ENCODE measurements at regions not wholly inside any gene's neighbourhood (a gene's known extent, or its start where the extent isn't known, plus 50 kb on each side); places are given as distances from the start of the nearest gene placed in this dataset.

GRCh38 chr6:23905133-23905815 is 220.7 kb upstream of the NRSN1 start:
- Histone ChIP-seq H4K20me1 (ENCODE audit: insufficient read depth, low read length, poor library complexity, severe bottlenecking) (no peaks in the 10 kb centered on the region), H2AFZ (ENCODE audit: low read length) (no peak overlapping the region), H3K4me3 (ENCODE audit: low read length, poor library complexity, severe bottlenecking) (no peak overlapping the region)

GRCh38 chr6:23910420-23910819 is 215.6 kb upstream of the NRSN1 start:
- TF ChIP-seq CTCF (conservative IDR thresholded peaks at IDR 0.05; ENCODE audit: low read length) (no peak), EZH2phosphoT487 (IDR thresholded peaks at IDR 0.05; ENCODE audit: borderline replicate concordance) (no peak)
- Histone ChIP-seq H3K4me3 (ENCODE audit: low read length, poor library complexity, severe bottlenecking) (no peak overlapping the region), H3K27me3 (ENCODE audit: insufficient read depth, low read length, poor library complexity, severe bottlenecking) (no peaks in the 10 kb centered on the region), H3K9me2 (replicated peaks; ENCODE audit: low read depth, low read length) (no peaks in the 10 kb centered on the region), H3K4me1 (ENCODE audit: insufficient read depth, low read length, poor library complexity, severe bottlenecking) (no peaks in the 10 kb centered on the region), H3K36me3 (ENCODE audit: insufficient read depth, low read length) (no peaks in the 10 kb centered on the region), H3F3A (ENCODE audit: low read depth) (no peaks in the 10 kb centered on the region), H3K9ac (ENCODE audit: low read depth, low read length, poor library complexity, severe bottlenecking) (no peak overlapping the region), H3K9me3 (ENCODE audit: insufficient read depth, low read depth, low read length) (no peaks in the 10 kb centered on the region), H4K20me1 (ENCODE audit: insufficient read depth, low read length, poor library complexity, severe bottlenecking) (no peaks in the 10 kb centered on the region), H3K79me2 (ENCODE audit: insufficient read depth, low read length) (no peaks in the 10 kb centered on the region), H2AFZ (ENCODE audit: low read length) (no peak overlapping the region), H3K4me2 (ENCODE audit: low read depth, low read length, poor library complexity, severe bottlenecking) (no peak overlapping the region)

More at GRCh38 chr6:23905133-23905815, 220.7 kb upstream of the NRSN1 start:
- TF ChIP-seq EZH2phosphoT487 (IDR thresholded peaks at IDR 0.05; ENCODE audit: borderline replicate concordance), result no peak
- no peak for TF ChIP-seq CTCF (conservative IDR thresholded peaks at IDR 0.05; ENCODE audit: low read length)
- Histone ChIP-seq H3K4me1 (ENCODE audit: insufficient read depth, low read length, poor library complexity, severe bottlenecking) (no peaks in the 10 kb centered on the region), H3F3A (ENCODE audit: low read depth) (no peaks in the 10 kb centered on the region), H3K9me3 (ENCODE audit: insufficient read depth, low read depth, low read length) (no peaks in the 10 kb centered on the region), H3K9me2 (replicated peaks; ENCODE audit: low read depth, low read length) (no peaks in the 10 kb centered on the region), H3K9ac (ENCODE audit: low read depth, low read length, poor library complexity, severe bottlenecking) (no peak overlapping the region), H3K4me2 (ENCODE audit: low read depth, low read length, poor library complexity, severe bottlenecking) (no peak overlapping the region), H3K79me2 (ENCODE audit: insufficient read depth, low read length) (no peaks in the 10 kb centered on the region), H3K36me3 (ENCODE audit: insufficient read depth, low read length) (no peaks in the 10 kb centered on the region), H3K27me3 (ENCODE audit: insufficient read depth, low read length, poor library complexity, severe bottlenecking) (no peaks in the 10 kb centered on the region)

DNA sequence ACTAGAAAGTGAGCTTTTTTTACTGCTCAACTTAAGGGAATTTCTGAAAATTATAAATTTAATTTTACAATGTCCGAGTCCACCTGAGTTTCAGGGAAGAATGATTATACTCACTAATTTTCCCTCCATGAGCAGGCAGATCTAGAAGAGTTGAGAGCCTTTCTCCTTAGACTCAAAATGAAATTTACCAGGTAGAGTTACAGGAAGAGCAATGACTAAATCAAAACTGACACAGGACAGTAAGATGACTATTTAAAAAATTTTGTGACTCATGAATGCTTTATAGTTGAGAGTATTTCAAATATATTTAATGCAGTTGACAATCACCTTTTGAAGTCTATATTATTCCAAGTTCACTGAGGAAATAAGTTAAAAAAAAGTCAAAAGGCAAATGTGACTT is 198.1 kb upstream of the NRSN1 start:
- Histone ChIP-seq H2AFZ (ENCODE audit: low read length) (no peak overlapping the region), H3K9me2 (replicated peaks; ENCODE audit: low read depth, low read length) (no peaks in the 10 kb centered on the region), H3K4me3 (ENCODE audit: low read length, poor library complexity, severe bottlenecking) (no peak overlapping the region), H3F3A (ENCODE audit: low read depth) (no peaks in the 10 kb centered on the region), H4K20me1 (ENCODE audit: insufficient read depth, low read length, poor library complexity, severe bottlenecking) (no peaks in the 10 kb centered on the region), H3K79me2 (ENCODE audit: insufficient read depth, low read length) (no peaks in the 10 kb centered on the region), H3K27me3 (ENCODE audit: insufficient read depth, low read length, poor library complexity, severe bottlenecking) (no peaks in the 10 kb centered on the region), H3K36me3 (ENCODE audit: insufficient read depth, low read length) (no peaks in the 10 kb centered on the region), H3K9me3 (ENCODE audit: insufficient read depth, low read depth, low read length) (no peaks in the 10 kb centered on the region), H3K4me2 (ENCODE audit: low read depth, low read length, poor library complexity, severe bottlenecking) (no peak overlapping the region), H3K9ac (ENCODE audit: low read depth, low read length, poor library complexity, severe bottlenecking) (no peak overlapping the region), H3K4me1 (ENCODE audit: insufficient read depth, low read length, poor library complexity, severe bottlenecking) (no peaks in the 10 kb centered on the region)
- TF ChIP-seq CTCF (conservative IDR thresholded peaks at IDR 0.05; ENCODE audit: low read length) (no peak), EZH2phosphoT487 (IDR thresholded peaks at IDR 0.05; ENCODE audit: borderline replicate concordance) (no peak)

Measured in Loucy (cell line).